Astrocyte of the cerebellum (primary cell): ENCODE measurements at regions not wholly inside any gene's neighbourhood (a gene's known extent, or its start where the extent isn't known, plus 50 kb on each side); places are given as distances from the start of the nearest gene placed in this dataset.

Source experiments
- DNase-seq: peaks from one replicate; pipeline ENCODE4 v3.0.0-alpha.2; 2011; ENCODE audit warnings: low read depth
- H3K4me3 ChIP-seq: 2 replicates; pipeline ENCODE4 v1.5.1; 2011; ENCODE audit warnings: mild to moderate bottlenecking, low read depth, low read length, moderate library complexity
- in situ Hi-C: cut with HindIII; loops from 2 replicates; pipeline ENCODE4 v1.10.0; 2017; ENCODE audit warnings: low sequenced_read_pairs
- TF ChIP-seq, protein P1 (sequence below): IDR thresholded peaks from 2 replicates; pipeline ENCODE4 v1.5.1; 2012; ENCODE audit warnings: low read length, low read depth, moderate library complexity, mild to moderate bottlenecking; ENCODE audit errors: missing control alignments

DNA sequence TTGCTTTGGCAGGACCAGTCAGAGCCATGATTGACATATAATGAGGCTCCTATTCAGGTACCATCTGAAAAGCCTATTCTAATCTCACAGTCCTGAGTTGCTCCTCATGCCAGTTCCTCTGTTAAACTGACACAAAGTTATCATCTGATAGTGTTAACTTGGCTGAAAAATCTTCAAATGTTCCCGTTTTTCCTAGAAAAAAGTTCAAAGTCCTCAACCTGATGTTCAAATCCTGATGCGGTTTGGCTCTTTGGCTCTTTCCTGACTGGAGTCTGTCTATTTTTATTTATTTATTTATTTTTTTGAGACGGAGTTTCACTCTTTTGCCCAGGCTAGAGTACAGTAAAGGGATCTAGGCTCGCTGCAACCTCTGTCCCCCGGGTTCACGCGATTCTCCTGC, 244.2 kb downstream of the ANKRD50 start:
- DNase-seq, result no peak

DNA sequence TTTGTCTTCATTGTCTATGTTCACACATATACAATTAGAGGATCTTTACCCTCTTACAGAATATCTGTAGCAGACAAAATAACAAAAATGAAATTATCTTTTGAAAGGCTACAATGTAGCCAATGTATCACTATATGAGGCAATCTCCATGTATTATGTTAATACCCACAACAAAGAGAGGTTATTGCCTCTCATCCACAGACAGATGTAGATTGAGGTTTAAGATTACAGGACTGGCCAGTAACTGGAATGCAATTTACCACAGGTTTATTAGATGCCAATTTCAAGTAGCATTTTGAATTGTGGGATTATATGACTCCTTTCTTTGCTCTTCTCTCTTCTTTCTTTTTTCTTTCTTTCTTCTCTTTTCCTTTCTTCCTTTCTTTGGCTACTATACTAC, 242.6 kb downstream of the ANKRD50 start:
- TF ChIP-seq, protein P1, sequence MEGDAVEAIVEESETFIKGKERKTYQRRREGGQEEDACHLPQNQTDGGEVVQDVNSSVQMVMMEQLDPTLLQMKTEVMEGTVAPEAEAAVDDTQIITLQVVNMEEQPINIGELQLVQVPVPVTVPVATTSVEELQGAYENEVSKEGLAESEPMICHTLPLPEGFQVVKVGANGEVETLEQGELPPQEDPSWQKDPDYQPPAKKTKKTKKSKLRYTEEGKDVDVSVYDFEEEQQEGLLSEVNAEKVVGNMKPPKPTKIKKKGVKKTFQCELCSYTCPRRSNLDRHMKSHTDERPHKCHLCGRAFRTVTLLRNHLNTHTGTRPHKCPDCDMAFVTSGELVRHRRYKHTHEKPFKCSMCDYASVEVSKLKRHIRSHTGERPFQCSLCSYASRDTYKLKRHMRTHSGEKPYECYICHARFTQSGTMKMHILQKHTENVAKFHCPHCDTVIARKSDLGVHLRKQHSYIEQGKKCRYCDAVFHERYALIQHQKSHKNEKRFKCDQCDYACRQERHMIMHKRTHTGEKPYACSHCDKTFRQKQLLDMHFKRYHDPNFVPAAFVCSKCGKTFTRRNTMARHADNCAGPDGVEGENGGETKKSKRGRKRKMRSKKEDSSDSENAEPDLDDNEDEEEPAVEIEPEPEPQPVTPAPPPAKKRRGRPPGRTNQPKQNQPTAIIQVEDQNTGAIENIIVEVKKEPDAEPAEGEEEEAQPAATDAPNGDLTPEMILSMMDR, result no peak
- no peak overlapping the region for H3K4me3 ChIP-seq
- no peak for DNase-seq

More for the DNA sequence above, 244.2 kb downstream of the ANKRD50 start:
- H3K4me3 ChIP-seq, result no peak overlapping the region
- TF ChIP-seq, protein P1, result no peak
- in situ Hi-C loops, result no loop called here

GRCh38 chr4:124478470-124478869, 234.1 kb downstream of the ANKRD50 start:
- in situ Hi-C loops, result no loop called here
- no peak overlapping the region for H3K4me3 ChIP-seq
- TF ChIP-seq, protein P1, result no peak
- no peak for DNase-seq

More for the DNA sequence above, 242.6 kb downstream of the ANKRD50 start:
- in situ Hi-C loops, result no loop called here

GRCh38 chr4:124480061-124480460, 232.5 kb downstream of the ANKRD50 start:
- DNase-seq, result no peak
- TF ChIP-seq, protein P1, result no peak
- no peak overlapping the region for H3K4me3 ChIP-seq
- in situ Hi-C loops, result no loop called here

DNA sequence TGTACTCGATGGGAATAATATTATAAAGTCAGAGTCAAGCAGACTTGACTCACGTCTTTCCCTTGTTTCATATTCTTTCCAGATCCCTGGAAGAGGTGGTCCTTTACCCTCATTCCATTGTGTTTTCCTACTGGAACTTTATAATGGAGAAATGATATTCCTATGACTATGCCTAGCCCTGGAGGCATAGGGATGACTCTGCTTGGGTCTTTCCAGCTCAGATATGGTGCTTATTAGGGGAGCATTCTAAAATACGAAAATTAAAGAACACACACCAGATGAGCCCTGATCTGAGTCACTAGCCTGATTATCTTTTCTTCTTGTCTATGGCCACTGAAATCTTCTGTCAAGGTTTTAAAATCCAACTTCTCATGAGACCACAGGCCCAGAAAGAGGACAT, 231.4 kb downstream of the ANKRD50 start:
- TF ChIP-seq, protein P1, result no peak
- in situ Hi-C loops, result no loop called here
- DNase-seq, result no peak
- H3K4me3 ChIP-seq, result no peak overlapping the region

DNA sequence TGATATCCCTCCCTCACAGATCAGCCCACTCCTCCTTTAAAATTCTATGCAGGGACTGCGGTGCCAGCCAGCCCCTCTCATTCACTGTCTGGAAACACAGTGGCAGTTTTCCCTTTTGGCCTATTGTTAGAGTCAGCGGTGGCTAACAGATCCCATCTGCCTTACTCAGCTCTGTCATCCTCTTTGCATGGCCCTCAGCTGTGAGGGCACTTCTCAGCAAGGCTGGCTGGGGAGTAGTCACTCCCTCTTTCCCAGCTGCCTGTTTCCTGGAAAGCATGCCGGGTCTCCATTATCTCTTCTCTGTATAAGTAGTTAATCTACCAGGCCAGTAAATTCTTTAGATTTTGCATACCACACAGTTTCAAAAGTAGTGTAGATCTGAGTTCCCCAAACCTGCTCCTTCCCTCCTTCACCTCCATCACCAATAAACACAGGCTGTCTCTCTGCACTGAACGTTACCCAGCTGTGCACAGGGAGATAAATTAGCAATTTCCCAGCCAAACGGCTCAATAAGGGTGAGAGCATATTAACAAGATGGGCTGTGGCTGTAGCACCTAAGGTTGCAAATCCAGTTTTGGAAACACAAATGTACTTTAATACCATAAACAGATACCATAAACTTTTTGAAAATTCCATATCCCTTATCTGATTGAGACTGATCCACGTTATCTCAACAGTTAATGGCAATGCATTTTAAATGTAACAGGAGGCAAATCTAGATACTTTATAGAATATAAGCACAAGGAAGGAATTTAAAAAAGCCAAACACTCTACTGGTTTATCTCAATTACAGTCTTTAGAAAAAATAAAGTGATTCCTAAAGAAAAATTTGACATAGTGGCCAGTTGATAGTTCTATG, 229.3 kb downstream of the ANKRD50 start:
- H3K4me3 ChIP-seq, result no peak overlapping the region
- TF ChIP-seq, protein P1, result no peak
- DNase-seq, result no peak
- in situ Hi-C loops, result no loop called here
